Esophagus squamous epithelium (tissue), 4 donors: ENCODE measurements at regions not wholly inside any gene's neighbourhood (a gene's known extent, or its start where the extent isn't known, plus 50 kb on each side); places are given as distances from the start of the nearest gene placed in this dataset.

ENCODE experiments used
- CTCF ChIP-seq, 6 experiments: fragments of 450-650 bp in 4 of 6; fragments of 200-600 bp in 2 of 6; sonication (generic) in 2 of 6; IDR thresholded peaks; one replicate each; pipeline ENCODE4 v1.5.1; 2016 to 2019; ENCODE audit warnings: antibody characterized with exemption in 6 of 6, mild to moderate bottlenecking in 4 of 6, moderate library complexity in 4 of 6
- POLR2A ChIP-seq, 4 donors: fragments of 450-650 bp; IDR thresholded peaks; one replicate each; pipeline ENCODE4 v1.6.1; 2017; ENCODE audit warnings: antibody characterized with exemption in 4 of 4, mild to moderate bottlenecking in 4 of 4, moderate library complexity in 3 of 4

- TF ChIP-seq CTCF (IDR thresholded peaks at IDR 0.05) (no peak), POLR2A (IDR thresholded peaks at IDR 0.05) (no peak)
These were observed 296.9 kb upstream of the SALL3 start for GRCh38 chr18:78682716-78683115.
